PC-9 (cell line): ENCODE measurements at regions not wholly inside any gene's neighbourhood (a gene's known extent, or its start where the extent isn't known, plus 50 kb on each side); places are given as distances from the start of the nearest gene placed in this dataset.

Experiments
- BruUV-seq: library from RNA; stranded (reverse); fragments of 400-500 nt; replicated peaks from 2 replicates; lab custom pipeline; 2021; lab: Mats Ljungman, UMichigan
- CTCF ChIA-PET: fragments of 300-600 bp; sonication (Branson Sonifier 250); formaldehyde crosslinking; loops from one replicate; lab custom pipeline; 2022; ENCODE audit warnings: antibody characterized with exemption; lab: Charles Lee
- POLR2A ChIA-PET: fragments of 300-600 bp; sonication (Branson Sonifier 250); formaldehyde crosslinking; loops from one replicate; lab custom pipeline; 2022; ENCODE audit warnings: antibody characterized with exemption; ENCODE audit not compliant: unreplicated experiment; lab: Charles Lee
- DNase-seq, 2 experiments: peaks; one replicate each; pipeline versions ENCODE4 v3.0.0 to v3.0.0-alpha.2; 2015 to 2022; ENCODE audit warnings: mixed read lengths in 1 of 2
- H2AFZ ChIP-seq: fragments of 200-600 bp; sonication (generic); 2 replicates; pipeline ENCODE4 v1.8.1; 2017; ENCODE audit warnings: antibody characterized with exemption
- H3F3A ChIP-seq: fragments of 200-600 bp; sonication (generic); 2 replicates; pipeline ENCODE4 v1.8.1; 2017; ENCODE audit warnings: antibody characterized with exemption, mild to moderate bottlenecking, low read depth; ENCODE audit not compliant: insufficient read depth
- H3K27ac ChIP-seq: fragments of 200-600 bp; sonication (generic); 2 replicates; pipeline ENCODE4 v1.6.1; 2016; ENCODE audit warnings: mixed run types
- H3K27me3 ChIP-seq: fragments of 200-600 bp; sonication (generic); 2 replicates; pipeline ENCODE4 v1.6.1; 2016; ENCODE audit warnings: low read depth, mixed run types; ENCODE audit not compliant: insufficient read depth
- H3K36me3 ChIP-seq: fragments of 200-600 bp; sonication (generic); 2 replicates; pipeline ENCODE4 v1.6.1; 2016; ENCODE audit warnings: low read depth, mixed run types
- H3K4me1 ChIP-seq: fragments of 200-600 bp; sonication (generic); replicated peaks from 2 replicates; pipeline ENCODE4 v1.6.1; 2016; ENCODE audit warnings: mixed run types; ENCODE audit not compliant: insufficient read depth
- H3K4me2 ChIP-seq: fragments of 200-600 bp; sonication (generic); 2 replicates; pipeline ENCODE4 v1.6.1; 2017; ENCODE audit warnings: mixed run types
- H3K4me3 ChIP-seq: fragments of 200-600 bp; sonication (generic); 2 replicates; pipeline ENCODE4 v1.6.1; 2016; ENCODE audit warnings: mixed run types
- H3K79me2 ChIP-seq: fragments of 200-600 bp; sonication (generic); 2 replicates; pipeline ENCODE4 v1.6.1; 2017; ENCODE audit warnings: low read depth, mixed run types
- H3K9me2 ChIP-seq: fragments of 200-600 bp; sonication (generic); 2 replicates; pipeline ENCODE4 v1.8.1; 2017; ENCODE audit warnings: mild to moderate bottlenecking; ENCODE audit not compliant: insufficient read depth
- H3K9me3 ChIP-seq: fragments of 200-600 bp; sonication (generic); 2 replicates; pipeline ENCODE4 v1.8.1; 2016; ENCODE audit warnings: low read depth; ENCODE audit not compliant: insufficient read depth
- H4K20me1 ChIP-seq: fragments of 200-600 bp; sonication (generic); 2 replicates; pipeline ENCODE4 v1.8.1; 2017; ENCODE audit not compliant: insufficient read depth
- EZH2 ChIP-seq: fragments of 200-600 bp; sonication (generic); IDR thresholded peaks from 2 replicates; pipeline ENCODE4 v1.8.0; 2017; ENCODE audit warnings: antibody characterized with exemption, low read depth
- intact Hi-C: fragments of 100-400 bp; cut with micrococcal nuclease; formaldehyde crosslinking; loops from one replicate; pipeline ENCODE4 v1.10.0; 2022; ENCODE audit not compliant: unreplicated experiment
- TF ChIP-seq, protein P1 (sequence below): fragments of 200-600 bp; sonication (generic); conservative IDR thresholded peaks from 2 replicates; pipeline ENCODE4 v1.6.1; 2017; ENCODE audit warnings: mixed run types, antibody characterized with exemption, mild to moderate bottlenecking, moderate library complexity

- BruUV-seq = no TSS peak
- DNase-seq = peak in 1 of 2 experiments; percentile 42
- Histone ChIP-seq H3K4me1 (peaks cover 28% of the 10 kb centered on the region), H3K4me2 (no peak overlapping the region), H3K9me2 (no peaks in the 10 kb centered on the region), H3K36me3 (no peaks in the 10 kb centered on the region), H3K79me2 (no peaks in the 10 kb centered on the region), H2AFZ (no peak overlapping the region), H3F3A (no peaks in the 10 kb centered on the region; the same call in 1 of the 2 replicates), H3K4me3 (no peak overlapping the region), H4K20me1 (no peaks in the 10 kb centered on the region), H3K9me3 (no peaks in the 10 kb centered on the region), H3K27me3 (no peaks in the 10 kb centered on the region), H3K27ac (no peak overlapping the region)
- POLR2A ChIA-PET = interaction anchor here (0.6 kb wide), 1 partner anchor 12 kb away, joined by 5 read pairs; no protein-coding TSS in a partner anchor
- TF ChIP-seq, protein P1, sequence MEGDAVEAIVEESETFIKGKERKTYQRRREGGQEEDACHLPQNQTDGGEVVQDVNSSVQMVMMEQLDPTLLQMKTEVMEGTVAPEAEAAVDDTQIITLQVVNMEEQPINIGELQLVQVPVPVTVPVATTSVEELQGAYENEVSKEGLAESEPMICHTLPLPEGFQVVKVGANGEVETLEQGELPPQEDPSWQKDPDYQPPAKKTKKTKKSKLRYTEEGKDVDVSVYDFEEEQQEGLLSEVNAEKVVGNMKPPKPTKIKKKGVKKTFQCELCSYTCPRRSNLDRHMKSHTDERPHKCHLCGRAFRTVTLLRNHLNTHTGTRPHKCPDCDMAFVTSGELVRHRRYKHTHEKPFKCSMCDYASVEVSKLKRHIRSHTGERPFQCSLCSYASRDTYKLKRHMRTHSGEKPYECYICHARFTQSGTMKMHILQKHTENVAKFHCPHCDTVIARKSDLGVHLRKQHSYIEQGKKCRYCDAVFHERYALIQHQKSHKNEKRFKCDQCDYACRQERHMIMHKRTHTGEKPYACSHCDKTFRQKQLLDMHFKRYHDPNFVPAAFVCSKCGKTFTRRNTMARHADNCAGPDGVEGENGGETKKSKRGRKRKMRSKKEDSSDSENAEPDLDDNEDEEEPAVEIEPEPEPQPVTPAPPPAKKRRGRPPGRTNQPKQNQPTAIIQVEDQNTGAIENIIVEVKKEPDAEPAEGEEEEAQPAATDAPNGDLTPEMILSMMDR = no peak
- TF ChIP-seq EZH2 = no peak
- intact Hi-C loops = loop anchor here (10.0 kb wide), 1 partner anchor 82 kb away; no protein-coding TSS in a partner anchor
- CTCF ChIA-PET = no interaction called here
Observed at GRCh38 chr11:27203077-27203647, 159.9 kb downstream of the CCDC34 start.

DNA sequence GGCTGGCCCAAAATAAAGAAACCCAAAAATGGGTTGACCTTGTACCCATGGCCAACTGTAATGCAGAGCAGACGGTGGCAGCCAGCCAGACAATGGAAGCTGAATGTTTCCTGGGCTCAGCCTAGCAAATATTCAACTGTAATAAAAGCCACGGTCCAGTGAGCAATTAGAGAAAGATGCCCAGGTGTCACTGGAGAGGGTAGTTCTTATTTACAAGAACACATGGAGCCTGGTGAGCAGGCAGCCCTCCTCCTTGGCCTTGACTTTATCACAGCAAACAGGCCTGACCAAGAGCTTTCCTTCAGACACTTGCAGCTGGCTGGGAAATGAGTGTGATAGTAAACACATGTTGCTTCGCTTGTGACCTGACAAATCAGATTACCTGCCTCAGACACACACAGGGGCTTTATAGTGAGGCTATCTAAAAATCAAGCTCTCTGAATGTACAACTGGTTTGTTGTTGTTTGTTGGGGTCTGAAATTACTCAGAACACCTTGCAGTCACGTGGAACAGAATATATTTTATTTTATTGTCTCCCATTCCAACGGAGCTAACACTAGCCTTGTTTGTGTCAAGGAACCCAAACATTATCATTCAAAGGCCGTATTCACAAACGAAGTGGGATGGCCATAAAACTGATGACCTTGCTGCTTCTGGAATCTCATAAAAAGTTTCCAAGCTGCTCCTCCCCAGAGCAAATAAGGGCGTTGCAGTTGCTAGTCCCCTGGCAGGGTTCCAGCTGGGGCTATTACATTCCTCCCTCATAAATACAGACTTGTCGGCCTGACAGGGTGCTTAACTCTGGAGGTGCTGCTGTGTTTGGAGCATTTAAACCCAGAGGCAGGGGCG, 161.1 kb downstream of the BBOX1 start:
- Histone ChIP-seq H3K79me2 (no peaks in the 10 kb centered on the region), H3K27me3 (no peaks in the 10 kb centered on the region), H3K4me3 (no peak overlapping the region), H3K4me2 (peak overlapping the region; percentile 42), H3K4me1 (peaks cover 20% of the 10 kb centered on the region), H3F3A (no peaks in the 10 kb centered on the region; the same call in 1 of the 2 replicates), H3K27ac (0 out of 2 replicates have a peak overlapping the region, but pooled peaks have one; percentile 15), H4K20me1 (no peaks in the 10 kb centered on the region), H3K36me3 (no peaks in the 10 kb centered on the region), H3K9me3 (no peaks in the 10 kb centered on the region), H3K9me2 (no peaks in the 10 kb centered on the region), H2AFZ (no peak overlapping the region)
- DNase-seq = peak; percentile 73 to 88
- intact Hi-C loops = loop anchor here (10.0 kb wide), 1 partner anchor 83 kb away; no protein-coding TSS in a partner anchor
- BruUV-seq = no TSS peak
- POLR2A ChIA-PET = interaction anchor here (0.7 kb wide), 1 partner anchor 10 kb away, joined by 3 read pairs; no protein-coding TSS in a partner anchor
- TF ChIP-seq, protein P1 = no peak
- CTCF ChIA-PET = interaction anchor here (0.7 kb wide), 1 partner anchor 283 kb away, joined by 4 read pairs; no protein-coding TSS in a partner anchor

DNA sequence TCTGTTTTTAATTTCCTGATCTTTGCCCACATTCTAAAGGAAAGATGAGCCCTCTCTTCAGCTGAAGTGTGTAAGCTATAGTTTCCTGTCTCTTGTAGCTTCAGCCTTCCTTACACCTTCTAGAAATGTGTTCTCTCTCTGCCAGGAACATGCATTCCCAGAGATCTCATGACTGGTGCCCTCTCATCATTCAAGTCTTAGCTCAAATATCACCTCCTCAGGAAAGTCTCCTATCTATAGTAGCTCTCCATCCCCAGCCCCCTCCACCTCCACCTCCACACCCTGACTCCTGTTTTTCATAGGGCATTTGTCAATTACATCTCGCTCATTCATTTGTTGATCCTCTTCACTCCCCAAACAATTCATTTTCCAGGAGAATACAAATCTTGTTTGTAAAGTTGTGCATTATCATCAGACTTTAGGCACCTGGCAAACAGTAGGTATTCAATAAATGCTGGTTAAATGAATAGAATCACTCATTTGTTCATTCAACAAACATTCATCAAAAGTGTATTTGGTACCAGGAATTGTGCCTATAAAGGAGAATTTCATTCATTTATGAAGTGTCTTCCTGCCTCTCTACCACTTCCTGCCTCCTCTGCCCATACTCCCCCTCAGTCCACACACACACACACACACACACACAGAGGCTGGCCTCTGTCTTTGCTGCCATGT, 160.3 kb downstream of the BBOX1 start:
- Histone ChIP-seq H3K36me3 (no peaks in the 10 kb centered on the region), H4K20me1 (no peaks in the 10 kb centered on the region), H3K27me3 (no peaks in the 10 kb centered on the region), H3K27ac (no peak overlapping the region), H3F3A (no peaks in the 10 kb centered on the region; the same call in 1 of the 2 replicates), H3K79me2 (no peaks in the 10 kb centered on the region), H3K9me3 (no peaks in the 10 kb centered on the region), H3K4me3 (no peak overlapping the region), H2AFZ (no peak overlapping the region), H3K4me1 (peaks cover 20% of the 10 kb centered on the region), H3K9me2 (no peaks in the 10 kb centered on the region), H3K4me2 (no peak overlapping the region)
- ChIA-PET POLR2A (interaction anchor here (0.6 kb wide), 1 partner anchor 596 kb away, joined by 4 read pairs; no protein-coding TSS in a partner anchor), CTCF (interaction anchor here (0.7 kb wide), 1 partner anchor 284 kb away, joined by 4 read pairs; no protein-coding TSS in a partner anchor)
- intact Hi-C loops = loop anchor here (10.0 kb wide), 1 partner anchor 84 kb away; no protein-coding TSS in a partner anchor
- BruUV-seq = no TSS peak
- no peak for DNase-seq
- no peak for TF ChIP-seq EZH2
- TF ChIP-seq, protein P1 = no peak
